Renal pelvis (tissue), 1 donor: ENCODE measurements at regions not wholly inside any gene's neighbourhood (a gene's known extent, or its start where the extent isn't known, plus 50 kb on each side); places are given as distances from the start of the nearest gene placed in this dataset.

Source experiments
- DNase-seq: peaks from one replicate; pipeline ENCODE4 v3.0.0-alpha.2; 2013

DNA sequence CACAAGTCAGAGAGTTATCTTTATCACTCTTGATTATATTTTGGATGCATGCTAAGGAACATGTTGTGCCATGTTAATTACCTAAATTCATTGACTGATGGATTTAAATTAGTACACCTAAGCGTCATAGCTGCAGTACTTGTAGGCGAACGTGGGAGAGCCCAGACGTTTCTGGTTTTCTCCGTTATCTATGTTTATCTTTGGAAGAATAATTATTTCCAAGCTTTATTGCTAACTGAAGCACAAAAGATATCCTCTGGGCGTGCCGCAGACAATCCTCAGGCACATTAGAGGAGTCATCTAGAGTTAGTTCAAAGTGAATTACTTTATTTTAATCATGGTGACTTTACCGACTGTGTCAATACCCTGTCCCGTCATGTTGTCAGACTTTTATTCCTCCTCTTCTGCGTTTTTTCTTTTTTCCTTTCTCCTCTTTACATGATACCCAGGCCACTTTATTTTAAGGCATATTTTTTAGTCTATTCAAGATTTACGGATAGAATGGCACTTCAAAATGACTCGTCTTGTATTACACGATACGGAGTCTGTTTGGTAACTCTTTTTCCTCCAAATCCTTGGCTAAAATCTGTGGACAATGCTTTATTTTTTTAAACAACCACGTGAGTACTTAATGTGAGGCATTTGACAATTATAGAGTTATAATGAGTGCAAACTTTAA is 632.0 kb upstream of the TENM3 start:
- DNase-seq = no peak

DNA sequence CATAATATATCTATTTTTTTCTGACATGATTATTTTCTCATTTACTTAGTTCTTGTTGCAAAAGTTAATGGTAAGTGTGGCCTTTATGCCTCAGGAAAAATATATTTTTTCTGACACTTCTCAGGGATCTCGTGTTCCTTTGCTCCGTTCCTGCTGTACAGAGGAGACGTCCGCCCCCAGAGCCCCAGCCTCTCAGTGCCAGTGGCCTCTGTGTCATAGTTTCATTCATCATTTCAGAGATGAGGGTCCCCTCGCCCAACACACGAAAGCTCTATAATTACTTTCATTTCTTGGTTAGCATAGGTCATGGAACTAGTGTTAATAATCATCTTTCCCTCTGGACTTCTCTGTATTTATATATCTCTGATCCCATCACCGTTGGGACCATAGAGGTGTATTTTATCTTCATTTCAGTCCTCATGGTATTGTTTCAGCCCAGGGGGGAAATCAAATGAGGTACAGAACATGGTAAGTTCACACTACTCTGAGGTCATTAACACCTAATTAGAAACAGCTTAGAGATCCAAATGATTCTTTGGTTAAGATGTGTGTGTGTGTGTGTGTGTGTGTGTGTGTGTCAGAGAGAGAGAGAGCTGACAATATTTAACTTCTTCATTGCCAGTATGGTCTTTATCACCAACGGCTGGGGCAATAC is 631.1 kb upstream of the TENM3 start:
- no peak for DNase-seq

DNA sequence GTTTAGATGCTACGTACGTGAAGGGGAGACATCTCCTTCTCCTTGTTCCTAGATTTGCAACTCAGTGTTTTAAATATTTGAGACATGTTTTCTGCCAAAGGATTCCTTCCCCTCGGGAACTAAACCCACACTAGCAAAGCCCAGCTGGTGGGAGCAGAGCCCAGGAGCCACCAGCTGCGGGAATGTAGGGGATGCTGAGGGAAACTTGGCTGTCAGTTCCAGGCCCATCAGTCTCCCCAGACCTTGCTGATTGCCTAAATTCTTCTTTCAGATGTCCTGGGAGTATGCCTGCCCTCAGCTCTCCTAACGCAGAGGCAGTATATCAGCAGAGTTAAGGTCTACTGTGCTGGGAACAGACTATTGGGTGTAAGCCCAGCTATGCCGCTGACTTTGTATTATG is 630.0 kb upstream of the TENM3 start:
- DNase-seq = no peak

DNA sequence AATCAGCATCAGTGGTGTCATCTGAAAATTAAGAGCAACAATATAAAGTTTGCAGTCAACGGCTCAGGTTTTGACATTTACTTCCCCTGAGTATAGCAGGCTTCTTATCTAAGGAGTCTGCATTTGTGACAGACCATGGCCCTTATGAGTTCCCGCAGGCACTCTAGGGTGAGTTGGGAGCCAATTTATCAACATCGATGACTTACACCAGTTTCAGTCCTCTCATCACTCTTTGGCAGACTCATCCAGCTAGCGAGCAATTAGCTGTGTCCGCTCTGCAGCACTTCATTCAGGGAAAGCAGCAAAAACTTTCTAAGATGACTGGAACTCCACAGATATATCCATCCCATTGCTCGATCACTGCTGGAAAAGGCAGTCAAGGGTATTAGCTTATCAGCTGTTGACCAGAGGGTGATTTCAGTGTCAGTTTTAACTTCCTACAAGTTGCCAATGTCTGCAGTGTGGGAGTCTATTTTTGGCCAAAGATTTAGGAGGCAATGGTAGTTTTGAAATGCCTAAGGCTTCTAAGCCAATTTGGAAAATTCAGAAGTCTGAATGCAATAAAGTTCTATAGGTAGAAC is 625.1 kb upstream of the TENM3 start:
- no peak for DNase-seq

DNA sequence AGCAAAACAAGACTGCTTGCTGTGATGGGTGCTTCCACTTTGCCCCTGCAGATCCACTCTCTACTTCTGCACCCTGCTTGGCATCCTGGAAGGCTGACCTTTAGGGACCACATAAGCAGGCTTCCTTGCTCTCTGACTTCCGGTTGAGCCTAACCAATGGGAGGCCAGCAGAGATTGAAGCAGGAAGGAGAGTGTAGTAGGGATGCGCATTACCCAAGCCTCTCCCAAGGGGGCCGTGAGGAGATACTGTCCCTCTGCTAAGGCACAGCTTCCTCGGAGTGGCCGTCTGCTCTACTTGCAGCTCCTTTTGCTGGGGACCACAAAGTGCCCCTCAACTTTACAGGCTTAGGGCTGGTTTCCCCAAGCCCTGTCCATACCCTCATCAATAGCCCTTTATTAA is 624.3 kb upstream of the TENM3 start:
- no peak for DNase-seq

DNA sequence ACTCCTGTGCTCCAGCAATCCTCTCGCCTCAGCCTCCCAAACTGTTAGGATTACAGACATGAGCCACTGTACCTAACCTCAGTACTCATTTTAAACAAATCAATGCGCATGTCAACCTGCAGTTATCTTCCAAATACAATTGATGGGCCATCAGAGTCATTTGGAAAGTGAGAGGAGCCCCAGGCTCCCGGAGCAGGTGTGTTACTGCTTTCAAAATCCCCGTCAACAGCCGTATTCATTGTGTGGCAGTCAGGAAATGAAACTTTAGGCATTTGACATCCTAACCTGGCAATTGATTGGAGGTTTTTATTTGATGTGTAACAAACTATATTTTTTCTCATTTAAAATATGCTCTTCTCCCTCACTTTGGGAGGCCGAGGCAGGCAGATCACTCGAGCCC is 623.6 kb upstream of the TENM3 start:
- DNase-seq = no peak

DNA sequence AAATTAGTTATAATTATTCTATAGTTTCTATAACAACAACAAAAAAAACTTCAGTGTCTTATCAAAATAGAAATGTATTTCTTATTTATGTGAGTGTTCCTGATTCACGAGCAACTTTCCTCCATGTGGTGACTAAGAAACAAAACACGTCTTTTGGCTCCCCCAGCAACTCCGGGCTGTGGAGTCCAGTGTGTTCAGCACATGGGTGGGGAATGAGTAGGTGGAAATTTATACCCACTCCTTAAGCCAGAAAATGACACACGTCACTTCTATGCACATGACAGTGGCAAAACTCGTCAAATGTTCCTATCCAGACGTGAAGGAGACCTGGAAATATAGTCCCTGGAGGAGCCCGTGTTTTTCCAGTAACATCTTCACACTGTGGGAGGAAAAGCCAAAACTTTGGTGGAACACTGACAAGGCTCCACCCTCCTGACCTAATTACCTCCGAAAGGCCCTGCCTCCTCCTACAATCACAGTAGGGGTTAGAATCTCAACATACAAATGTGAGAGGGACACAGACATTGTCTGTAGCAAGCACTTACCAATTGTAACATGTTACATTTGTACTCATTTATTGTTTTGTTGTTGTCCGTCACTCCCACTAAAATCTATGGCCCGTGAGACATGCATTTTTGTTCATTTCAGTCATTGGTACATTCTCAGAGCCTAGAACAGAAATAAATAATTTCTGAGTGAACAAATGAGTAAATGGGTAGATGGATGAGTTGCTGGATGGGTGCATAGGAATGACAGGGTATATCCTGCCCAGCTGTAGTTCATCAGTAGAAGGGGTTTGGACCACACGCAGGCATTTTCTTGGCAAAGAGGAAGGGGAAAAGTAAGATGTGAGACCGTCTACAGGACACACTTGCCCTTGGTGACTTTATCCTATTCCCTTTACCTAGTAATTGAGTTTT is 605.8 kb upstream of the TENM3 start:
- DNase-seq = no peak

DNA sequence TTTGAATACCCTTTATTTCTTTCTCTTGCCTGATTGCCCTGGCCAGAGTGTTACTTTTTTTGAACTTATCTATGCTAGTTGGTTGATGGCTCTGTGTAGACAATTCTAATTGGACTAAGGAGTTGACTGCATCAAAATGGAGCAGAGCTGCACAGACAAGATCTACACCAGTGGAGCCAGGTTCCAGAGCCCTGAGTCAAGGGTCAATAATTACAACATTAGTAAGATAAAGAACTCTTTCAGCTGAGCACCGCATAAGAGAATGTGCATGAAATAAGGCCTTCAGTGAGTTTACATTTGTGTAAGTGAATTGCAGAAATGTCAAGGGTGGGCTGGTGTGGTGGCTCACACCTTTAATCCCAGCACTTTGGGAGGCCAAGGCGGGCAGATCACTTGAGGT is 599.7 kb upstream of the TENM3 start:
- DNase-seq = no peak

DNA sequence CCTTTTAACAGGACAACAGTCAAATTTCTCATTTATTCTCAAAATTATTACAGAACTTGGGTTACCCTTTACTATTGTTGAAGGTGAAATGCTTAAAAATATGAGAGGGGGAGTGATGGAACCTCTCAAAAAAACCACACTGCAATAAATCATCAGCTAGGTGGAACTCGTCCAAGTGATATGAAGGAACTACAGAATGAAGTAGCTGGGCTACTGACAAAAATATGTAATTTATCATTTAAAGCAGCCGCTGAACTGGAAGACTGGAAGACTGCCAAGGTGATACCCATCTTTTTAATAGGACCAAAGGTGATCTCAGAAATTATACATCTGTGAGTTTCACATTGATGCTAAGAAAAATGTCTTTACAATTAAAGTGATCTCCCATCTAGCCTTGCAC is 597.7 kb upstream of the TENM3 start:
- DNase-seq = no peak

DNA sequence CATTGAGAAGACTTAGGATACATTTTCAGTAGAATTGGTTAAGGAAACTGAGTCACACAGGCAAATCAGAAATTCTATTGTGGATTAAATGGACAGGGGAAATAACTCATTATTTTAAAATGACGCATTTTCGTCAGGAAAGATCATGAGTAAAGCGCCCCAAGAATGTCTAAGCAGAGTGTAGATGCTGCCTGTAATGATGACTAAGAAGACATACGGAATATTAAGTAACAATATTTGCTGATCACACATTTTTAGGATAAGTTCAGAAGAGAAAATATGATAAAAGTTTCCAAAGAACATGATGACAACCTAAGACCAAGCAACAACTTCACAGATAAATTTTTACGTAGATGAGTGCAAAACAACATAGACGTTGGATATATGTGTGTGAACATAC is 596.3 kb upstream of the TENM3 start:
- DNase-seq = no peak

DNA sequence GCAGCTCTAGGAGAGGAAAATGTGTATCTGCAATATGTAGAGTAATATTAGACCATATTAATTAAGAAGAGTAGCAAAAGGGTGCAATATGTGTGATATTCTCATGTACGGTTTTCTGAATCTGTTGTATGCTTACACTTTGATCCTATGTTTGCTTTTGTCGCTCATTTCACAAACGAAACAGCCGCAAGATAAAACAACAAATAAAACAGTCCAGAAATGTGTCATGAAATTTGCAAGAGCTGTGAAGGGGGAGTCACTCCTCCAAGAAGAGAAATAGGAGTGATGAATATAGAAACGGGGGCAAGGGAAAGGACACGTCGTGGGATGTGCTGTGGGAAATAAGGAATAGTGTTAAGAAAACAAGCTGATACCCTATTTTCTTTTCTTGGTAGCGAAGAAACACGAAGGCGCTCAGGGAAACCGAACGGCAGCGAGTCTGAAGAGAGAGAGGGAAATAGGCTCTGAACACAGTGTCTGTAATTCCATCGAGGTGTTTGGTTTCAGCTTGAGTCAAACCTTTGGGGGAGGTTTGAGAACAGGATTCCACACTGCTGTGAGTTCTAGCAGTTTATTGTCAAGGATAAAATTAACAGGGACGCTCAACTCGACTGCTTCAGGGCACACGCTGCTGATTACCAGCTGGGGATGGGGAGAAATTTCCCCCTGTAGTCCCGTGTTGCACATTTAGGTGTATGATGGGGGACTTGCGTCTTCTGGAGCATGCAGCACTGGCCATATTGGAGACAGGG is 595.6 kb upstream of the TENM3 start:
- peak; percentile 63 for DNase-seq

DNA sequence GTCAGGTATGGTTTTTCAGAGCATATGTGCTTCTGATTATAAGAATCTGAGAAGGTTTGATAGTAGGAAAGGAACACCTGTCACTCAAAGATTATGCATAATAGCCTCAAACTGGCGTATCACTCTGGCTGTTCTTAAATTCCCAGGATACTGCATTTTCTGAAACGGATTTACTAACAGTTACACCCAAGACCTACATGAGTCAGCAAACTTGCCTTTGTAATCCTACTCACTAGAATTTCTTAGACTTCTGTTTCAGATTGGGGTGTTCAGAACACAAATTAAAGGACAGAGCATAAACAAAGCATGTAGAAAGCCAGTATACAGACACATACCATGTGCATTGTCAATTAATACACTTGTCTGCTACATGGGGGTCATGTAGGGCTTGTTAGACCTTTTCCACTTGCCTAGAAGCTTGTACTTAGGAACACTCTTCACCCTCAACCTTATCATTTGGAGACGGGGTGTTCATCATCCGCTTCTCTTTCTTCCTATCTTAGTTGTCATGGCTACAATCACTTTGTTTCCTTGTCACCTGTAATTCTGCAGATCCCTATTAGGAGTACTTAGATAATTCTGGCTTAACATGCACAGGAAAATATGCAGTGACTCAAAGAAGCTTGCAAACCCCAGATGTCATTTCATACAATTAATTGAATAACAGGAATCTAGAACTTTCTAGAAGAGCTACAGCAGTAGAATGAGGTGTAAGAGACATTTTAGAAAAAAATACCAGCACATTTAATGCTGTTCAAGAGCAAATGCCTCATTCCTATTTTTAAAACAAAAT is 593.0 kb upstream of the TENM3 start:
- DNase-seq = no peak

DNA sequence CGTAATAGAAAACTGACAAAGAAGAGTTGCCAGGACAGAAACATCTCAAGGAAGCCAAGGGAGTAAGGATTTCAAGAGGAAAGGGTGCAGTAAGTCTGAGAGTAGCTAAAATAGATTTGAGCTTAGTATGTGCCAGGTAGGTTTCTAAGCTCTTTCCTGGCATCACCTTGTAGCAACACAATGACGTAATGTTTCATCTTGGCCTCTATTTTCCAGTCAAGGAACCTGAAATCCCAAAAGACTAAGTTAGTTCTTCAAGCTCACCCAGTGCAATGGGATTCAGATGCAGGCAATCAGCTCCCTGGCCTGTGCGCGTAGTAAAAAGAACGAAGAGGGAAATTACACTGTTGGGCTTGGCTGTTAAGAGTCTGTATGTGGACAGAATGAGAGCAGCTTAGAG is 586.5 kb upstream of the TENM3 start:
- DNase-seq = no peak

DNA sequence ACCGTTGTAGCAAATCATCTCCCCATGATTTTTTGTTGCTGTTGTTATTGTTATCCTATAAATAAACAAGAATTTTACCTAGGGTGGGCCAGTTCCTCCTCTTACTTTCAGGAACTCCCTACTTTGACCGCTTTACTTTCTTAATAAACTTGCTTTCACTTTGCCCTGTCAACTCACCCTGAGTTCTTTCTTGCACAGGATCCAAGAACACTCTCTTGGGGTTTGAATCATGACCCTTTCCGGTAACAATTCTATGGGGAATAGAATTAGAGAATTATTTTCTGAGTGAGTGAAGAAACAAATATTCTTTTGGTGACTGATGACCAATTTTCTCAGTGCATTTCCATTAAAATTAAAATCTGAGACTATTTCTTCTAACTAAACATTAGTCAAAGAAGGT is 584.0 kb upstream of the TENM3 start:
- DNase-seq = no peak

DNA sequence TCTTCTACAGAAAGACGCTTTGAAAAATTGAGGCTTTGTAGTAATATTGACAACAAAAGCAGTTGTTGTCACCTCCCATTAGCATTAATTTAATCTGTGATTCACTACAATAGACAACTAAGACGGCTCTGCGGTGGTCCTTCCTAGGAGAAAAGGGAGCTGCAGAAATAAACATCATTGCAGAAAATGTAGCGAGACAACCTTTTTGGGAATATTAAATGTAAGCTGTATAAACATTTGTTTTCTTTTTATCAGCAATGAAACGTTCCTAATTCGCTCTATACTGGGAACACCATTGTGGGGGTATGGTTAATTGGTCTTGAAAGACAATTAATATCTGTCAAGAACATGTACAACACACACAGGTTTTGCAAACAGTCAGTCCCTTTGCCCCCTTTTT is 583.3 kb upstream of the TENM3 start:
- DNase-seq = no peak

DNA sequence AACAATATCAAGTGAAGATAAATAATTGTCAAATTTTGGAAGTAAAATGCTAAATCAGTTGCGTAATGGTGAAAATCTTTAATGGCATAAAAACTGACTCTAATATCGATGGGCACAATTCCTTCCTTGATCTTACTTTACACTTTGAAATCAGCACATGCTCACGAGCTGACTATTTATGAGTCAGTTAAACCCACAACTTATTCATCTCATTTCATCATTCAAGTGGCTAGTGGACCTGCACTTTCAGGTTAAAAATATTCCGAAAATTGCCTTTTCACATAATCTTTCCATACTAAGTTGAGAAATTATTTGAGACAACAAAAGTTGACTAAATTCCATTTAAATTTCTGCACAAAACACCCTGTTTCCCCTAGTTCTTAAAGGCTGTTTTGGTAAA is 582.1 kb upstream of the TENM3 start:
- DNase-seq = no peak

DNA sequence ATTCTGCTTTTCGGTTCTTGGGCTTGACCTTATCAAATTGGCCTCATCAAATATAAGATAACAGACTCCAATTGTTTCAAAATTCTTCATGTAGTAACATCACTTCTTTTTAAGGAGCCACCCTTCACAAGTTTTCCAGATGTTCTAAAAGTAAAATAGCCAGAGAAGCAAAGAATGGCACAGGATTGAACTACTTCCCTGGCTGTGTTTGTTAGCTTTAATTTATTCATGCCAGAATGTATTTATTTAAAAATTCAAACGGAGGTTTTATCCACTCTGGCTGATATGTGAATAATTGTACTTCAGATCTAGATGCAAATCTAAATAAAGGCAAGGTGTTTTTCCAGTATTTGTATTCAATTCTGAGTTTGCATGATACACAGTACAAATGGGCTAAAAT is 581.3 kb upstream of the TENM3 start:
- DNase-seq = no peak

DNA sequence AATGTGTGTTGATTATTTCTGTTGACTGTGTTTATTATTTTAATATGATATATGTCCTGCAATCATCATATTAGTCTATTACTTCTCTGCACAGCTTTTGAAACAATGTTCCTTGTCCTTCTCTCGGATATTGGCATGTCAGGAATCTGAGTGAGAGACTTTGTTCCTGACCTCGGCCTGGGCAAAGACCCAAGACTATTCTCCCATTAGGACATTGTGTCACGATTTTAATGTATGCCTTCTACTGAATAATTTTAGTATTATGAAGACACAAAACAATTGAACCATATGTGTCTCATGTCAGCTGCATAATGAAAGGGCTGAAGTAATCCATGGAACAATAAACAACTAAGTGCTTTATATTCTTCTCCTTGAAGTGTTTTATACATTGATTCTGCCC is 580.8 kb upstream of the TENM3 start:
- DNase-seq = no peak

DNA sequence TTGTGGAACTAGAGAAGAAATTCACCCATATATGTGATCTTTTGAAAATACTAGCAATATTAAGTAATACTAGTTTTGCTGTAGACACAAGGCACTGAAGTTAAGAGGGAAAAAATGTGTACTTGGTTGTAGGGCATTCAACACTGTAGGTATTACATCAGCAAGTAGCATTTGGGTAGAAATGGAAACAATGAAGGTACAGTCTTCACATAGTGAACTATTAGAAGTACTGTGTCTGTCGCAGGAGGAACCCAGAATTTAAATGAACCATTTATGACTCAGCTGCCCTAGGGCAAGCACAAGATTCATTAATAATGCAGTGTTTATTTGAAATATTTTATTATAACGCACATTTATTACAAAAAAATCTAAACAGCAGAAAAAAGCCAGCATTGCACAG is 572.7 kb upstream of the TENM3 start:
- DNase-seq = no peak

DNA sequence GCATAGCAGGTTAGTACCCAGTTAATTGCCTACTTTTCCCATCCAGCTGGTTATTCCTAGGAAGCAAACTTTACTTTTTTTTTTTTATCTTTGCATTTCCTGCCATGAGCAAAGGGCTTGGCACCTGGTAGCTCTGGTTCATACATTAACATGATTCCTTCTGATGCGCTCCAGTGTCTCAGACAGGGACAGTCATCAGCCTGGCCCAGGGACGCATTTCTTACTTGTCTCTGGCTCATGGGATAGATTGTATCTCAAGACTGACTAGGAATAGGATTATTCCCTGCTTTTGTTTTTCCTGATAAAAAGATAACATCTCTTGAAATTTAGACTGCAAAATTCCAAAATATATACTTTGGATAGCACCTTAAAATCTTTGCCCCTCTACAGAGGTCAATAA is 571.5 kb upstream of the TENM3 start:
- DNase-seq = no peak

DNA sequence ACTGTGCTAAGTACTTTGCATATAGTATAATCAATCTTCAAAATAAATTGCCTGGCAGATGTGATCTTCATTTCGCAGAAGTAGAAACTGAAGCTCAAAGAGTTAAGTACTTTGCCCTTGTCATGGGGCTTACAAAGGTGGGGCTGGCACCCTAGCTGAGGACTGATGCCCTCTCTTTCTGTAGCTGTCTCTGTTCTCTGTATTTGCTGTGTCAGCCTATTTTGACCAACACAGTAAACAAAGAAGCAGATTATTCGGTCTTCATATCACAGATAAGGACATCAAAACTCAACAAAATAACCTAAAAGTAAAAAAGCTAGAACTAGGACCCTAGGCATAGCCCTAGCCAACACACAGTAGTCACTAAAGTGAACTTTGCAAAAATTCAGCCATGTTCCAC is 570.5 kb upstream of the TENM3 start:
- DNase-seq = no peak
